GM13977 (cell line): ENCODE measurements at regions not wholly inside any gene's neighbourhood (a gene's known extent, or its start where the extent isn't known, plus 50 kb on each side); places are given as distances from the start of the nearest gene placed in this dataset.
"Not testable (repeated sequence)": the region's sequence is repeated elsewhere in the genome, so short reads cannot be mapped to it uniquely, and the experiment has no call there.

Experiments
- DNase-seq: peaks from one replicate; pipeline ENCODE4 v3.0.0; 2012; ENCODE audit warnings: low spot score
- CTCF ChIP-seq: IDR thresholded peaks from 2 replicates; pipeline ENCODE4 v1.5.1; 2012; ENCODE audit warnings: mild to moderate bottlenecking, control low read depth; ENCODE audit not compliant: insufficient read depth; ENCODE audit errors: extremely low read depth, missing control alignments
- in situ Hi-C: fragments of 300-500 bp; cut with MboI; formaldehyde crosslinking; loops from one replicate; pipeline ENCODE4 v1.12.0; 2022; ENCODE audit warnings: low sequenced_read_pairs, low pct_unique_long_range_greater_than_20kb, mixed read lengths, inconsistent platforms; ENCODE audit not compliant: unreplicated experiment

DNA sequence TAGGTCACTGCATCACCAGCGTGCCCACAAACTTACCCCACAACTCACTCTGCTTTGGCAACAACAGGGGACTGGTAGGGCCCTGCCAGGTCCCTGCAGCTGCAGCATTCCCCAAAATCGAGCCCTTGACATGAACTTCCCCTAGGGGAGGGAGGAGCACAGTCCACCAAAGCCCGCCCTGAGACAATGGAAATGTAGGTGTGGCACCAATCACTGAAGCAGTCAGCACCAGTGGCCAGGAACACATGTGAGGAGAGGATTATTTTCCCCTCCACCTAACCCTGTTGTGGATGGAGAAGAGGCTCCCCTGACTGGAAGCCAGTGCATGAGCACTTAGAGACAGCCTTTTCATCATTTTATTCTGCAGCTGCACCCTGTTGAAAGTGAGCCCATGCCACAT lies 573.8 kb downstream of the SOX5 start:
- no peak for DNase-seq
- in situ Hi-C loops, result no loop called here
- TF ChIP-seq CTCF, result no peak

DNA sequence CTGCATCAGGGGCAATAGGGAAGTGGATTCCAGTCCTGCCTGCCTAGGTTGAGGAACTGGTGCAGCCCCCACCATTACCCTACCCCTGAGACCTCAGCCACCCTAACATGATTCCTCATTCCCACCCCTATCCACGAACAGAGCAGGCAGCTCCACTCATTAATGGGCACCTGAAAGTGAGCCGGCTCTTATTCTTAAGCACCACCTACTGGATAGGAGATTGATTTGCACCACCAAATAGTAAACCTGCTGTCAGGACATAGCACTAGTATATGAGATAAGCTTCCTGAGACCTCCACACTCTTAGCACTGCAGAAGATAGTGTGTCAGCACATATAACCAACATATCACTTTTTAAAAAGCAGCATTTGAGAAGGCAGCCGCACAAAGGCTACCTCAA lies 573.2 kb downstream of the SOX5 start:
- in situ Hi-C loops, result no loop called here
- no peak for TF ChIP-seq CTCF
- no peak for DNase-seq

DNA sequence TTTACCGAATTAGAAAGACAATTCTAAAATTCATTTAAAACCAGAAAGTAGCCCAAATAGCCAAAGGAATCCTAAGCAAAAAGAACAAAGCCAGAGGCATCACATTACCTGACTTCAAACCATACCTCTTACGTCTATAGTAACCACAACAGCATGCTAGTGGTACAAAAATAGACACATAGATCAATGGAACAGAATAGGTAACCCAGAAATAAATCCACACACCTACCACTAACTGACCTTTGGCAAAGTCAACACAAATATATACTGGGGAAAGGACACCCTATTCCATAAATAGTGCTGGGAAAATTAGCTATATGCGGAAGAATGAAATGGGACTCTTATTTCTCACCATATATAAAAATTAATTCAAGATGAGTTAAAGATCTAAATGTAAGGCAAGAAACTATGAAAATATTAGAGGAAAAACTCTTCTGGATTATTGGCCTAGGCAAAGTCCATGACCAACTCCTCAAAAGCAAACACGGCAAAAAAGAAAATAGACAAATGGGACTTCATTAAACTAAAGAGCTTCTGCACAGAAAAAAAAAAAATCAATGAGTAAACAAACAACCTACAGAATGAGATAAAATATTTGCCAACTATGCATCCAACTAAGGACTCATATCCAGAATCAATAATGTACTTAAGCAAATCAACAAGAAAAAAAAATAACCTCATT lies 568.9 kb downstream of the SOX5 start:
- DNase-seq, result no peak
- in situ Hi-C loops, result no loop called here
- TF ChIP-seq CTCF, result no peak

DNA sequence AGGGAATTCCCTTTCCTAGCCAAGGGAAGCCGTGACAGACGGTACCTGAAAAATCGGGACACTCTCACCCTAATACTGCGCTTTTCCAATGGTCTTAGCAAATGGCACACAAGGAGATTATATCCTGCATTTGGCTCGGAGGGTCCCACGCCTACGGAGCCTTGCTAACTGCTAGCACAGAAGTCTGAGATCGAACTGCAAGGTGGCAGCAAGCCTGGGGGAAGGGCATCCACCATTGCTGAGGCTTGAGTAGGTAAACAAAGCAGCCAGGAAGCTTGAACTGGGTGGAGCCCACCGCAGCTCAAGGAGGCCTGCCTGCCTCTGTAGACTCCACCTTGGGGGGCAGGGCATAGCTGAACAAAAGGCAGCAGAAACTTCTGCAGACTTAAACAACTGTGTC lies 560.6 kb downstream of the SOX5 start:
- in situ Hi-C loops, DNase-seq: not testable (repeated sequence)

DNA sequence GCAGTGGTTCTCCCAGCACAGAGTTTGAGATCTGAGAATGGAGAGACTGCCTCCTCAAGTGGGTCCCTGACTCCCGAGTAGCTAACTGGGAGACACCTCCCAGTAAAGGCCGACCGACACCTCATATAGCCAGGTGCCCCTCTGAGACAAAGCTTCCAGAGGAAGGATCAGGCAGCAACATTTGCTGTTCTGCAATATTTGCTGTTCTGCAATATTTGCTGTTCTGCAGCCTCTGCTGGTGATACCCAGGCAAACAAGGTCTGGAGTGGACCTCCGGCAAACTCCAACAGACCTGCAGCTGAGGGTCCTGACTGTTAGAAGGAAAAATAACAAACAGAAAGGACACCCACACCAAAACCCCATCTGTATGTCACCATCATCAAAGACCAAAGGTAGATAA lies 560.2 kb downstream of the SOX5 start:
- in situ Hi-C loops, DNase-seq: not testable (repeated sequence)

GRCh38 chr12:23399402-23399933 lies 550.0 kb downstream of the SOX5 start:
- no peak for DNase-seq
- no peak for TF ChIP-seq CTCF
- in situ Hi-C loops, result no loop called here

DNA sequence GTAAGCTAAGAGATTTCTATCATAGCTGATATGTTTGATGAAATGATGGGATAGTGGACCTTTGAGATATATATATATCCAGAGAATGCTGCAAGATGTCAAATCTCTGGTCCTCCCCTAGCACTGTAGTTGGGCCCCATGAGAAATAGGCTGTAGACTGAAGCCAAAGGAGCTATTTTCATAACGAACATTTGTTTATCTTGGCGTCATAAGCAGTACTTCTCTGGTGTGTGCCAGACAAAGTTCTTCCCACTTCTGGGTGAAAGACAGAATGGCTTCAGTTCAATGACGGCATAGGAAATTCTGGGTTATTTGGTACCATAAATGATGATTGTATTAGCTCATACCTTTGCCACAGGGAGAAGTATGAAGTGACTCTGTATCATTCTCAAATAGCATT lies 534.3 kb downstream of the SOX5 start:
- no peak for DNase-seq
- in situ Hi-C loops, result no loop called here
- no peak for TF ChIP-seq CTCF

DNA sequence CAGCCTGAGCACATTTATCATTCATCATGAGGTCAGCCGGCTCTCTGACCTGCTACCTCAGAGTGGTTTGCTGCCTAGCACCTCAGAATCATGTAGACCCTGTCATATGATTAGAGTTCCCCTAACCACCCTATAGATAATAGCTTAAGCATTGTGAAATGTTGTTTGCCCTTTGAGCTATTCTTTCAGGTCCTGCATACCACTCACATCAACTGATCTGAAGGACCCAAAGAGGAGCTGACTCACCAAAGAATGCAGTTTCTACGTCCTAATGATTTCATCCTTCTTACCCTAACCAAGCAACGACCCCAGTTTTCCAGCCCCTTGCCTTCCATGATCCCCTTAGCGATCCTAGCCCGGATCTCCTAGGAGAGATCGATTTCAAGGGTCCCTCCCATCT lies 527.9 kb downstream of the SOX5 start:
- in situ Hi-C loops, result no loop called here
- DNase-seq, result no peak
- no peak for TF ChIP-seq CTCF
